Calu3 (cell line): ENCODE measurements at regions not wholly inside any gene's neighbourhood (a gene's known extent, or its start where the extent isn't known, plus 50 kb on each side); places are given as distances from the start of the nearest gene placed in this dataset.

Experiments
- BruUV-seq: library from RNA; stranded (reverse); fragments of 400-500 nt; replicated peaks from 2 replicates; lab custom pipeline; 2021; lab: Mats Ljungman, UMichigan
- CTCF ChIA-PET: fragments of 300-600 bp; sonication (Branson Sonifier 250); formaldehyde crosslinking; loops from one replicate; lab custom pipeline; 2022; ENCODE audit warnings: antibody characterized with exemption; lab: Charles Lee
- DNase-seq: peaks from one replicate; pipeline ENCODE4 v3.0.0; 2022
- H3K27ac Mint-ChIP-seq: one replicate; pipeline ENCODE4 v1.8.0; 2022; ENCODE audit warnings: mixed read lengths; ENCODE audit not compliant: unreplicated experiment
- H3K27me3 Mint-ChIP-seq: one replicate; pipeline ENCODE4 v1.8.0; 2022; ENCODE audit warnings: mixed read lengths; ENCODE audit not compliant: unreplicated experiment
- H3K36me3 Mint-ChIP-seq: one replicate; pipeline ENCODE4 v1.8.0; 2022; ENCODE audit warnings: mild to moderate bottlenecking, moderate library complexity, mixed read lengths; ENCODE audit not compliant: insufficient read depth, unreplicated experiment
- H3K4me1 Mint-ChIP-seq: one replicate; pipeline ENCODE4 v1.8.0; 2022; ENCODE audit warnings: mild to moderate bottlenecking, low read depth, mixed read lengths; ENCODE audit not compliant: unreplicated experiment
- H3K4me3 Mint-ChIP-seq: one replicate; pipeline ENCODE4 v1.8.0; 2022; ENCODE audit warnings: mild to moderate bottlenecking, low read depth, moderate library complexity, mixed read lengths; ENCODE audit not compliant: unreplicated experiment
- H3K9me3 Mint-ChIP-seq: one replicate; pipeline ENCODE4 v1.8.0; 2022; ENCODE audit warnings: low read depth, mixed read lengths; ENCODE audit not compliant: unreplicated experiment
- intact Hi-C: fragments of 100-400 bp; cut with micrococcal nuclease; formaldehyde crosslinking; loops from one replicate; pipeline ENCODE4 v1.10.0; 2022; ENCODE audit not compliant: unreplicated experiment
- TF ChIP-seq, protein P1 (sequence below): fragments of 200-600 bp; IDR thresholded peaks from one replicate; pipeline ENCODE4 v1.8.0; 2022; ENCODE audit warnings: antibody characterized with exemption; ENCODE audit not compliant: unreplicated experiment

DNA sequence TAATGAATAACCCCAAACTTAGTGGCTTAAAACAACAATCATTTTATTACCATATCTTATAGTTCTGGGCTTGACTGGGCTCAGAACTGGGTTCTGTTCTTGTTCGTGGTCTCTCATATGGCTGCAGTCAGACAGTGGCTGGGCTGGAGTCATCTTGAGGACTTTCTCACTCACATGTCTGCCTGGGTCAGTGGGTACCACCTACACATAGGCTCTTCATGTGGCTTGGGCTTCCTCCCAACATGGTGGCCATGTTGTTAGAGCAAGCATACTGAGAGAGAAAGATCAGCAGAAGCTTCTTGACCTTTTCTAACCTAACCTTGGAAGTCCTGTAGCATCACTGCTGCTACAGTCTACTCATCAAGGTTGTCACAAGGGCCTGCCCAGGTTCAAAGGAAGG, 158.6 kb upstream of the SDK2 start:
- Mint-ChIP-seq H3K4me3 (no peak overlapping the region), H3K27ac (no peak overlapping the region), H3K4me1 (peaks cover 10% of the 10 kb centered on the region), H3K9me3 (peaks cover 9% of the 10 kb centered on the region), H3K27me3 (peaks cover 48% of the 10 kb centered on the region), H3K36me3 (no peaks in the 10 kb centered on the region)
- DNase-seq, result no peak
- CTCF ChIA-PET, result no interaction called here
- TF ChIP-seq, protein P1, sequence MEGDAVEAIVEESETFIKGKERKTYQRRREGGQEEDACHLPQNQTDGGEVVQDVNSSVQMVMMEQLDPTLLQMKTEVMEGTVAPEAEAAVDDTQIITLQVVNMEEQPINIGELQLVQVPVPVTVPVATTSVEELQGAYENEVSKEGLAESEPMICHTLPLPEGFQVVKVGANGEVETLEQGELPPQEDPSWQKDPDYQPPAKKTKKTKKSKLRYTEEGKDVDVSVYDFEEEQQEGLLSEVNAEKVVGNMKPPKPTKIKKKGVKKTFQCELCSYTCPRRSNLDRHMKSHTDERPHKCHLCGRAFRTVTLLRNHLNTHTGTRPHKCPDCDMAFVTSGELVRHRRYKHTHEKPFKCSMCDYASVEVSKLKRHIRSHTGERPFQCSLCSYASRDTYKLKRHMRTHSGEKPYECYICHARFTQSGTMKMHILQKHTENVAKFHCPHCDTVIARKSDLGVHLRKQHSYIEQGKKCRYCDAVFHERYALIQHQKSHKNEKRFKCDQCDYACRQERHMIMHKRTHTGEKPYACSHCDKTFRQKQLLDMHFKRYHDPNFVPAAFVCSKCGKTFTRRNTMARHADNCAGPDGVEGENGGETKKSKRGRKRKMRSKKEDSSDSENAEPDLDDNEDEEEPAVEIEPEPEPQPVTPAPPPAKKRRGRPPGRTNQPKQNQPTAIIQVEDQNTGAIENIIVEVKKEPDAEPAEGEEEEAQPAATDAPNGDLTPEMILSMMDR, result no peak
- no TSS peak for BruUV-seq
- intact Hi-C loops, result no loop called here

DNA sequence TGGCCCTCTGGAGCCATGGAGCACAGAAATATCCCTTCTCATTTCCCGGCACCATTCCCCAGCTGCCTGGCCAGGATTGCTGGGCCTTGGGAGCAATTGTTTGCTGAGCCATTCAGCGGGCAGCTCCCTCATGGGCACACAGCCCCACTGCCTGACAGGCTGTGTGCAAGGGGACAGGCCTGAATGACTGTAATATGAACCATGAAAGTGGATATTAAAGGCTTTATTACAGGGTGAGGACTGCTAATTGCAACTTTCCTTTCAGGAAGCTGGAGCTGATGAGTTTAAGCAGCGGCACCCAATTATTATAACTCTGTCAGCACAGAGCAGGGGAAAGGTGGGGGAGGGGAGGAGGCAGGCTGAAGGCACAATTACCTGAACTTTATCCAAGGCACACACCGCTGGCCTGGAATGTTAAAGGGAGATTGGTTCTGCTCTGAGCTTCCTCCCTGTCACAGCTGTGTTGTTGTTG, 159.8 kb upstream of the SDK2 start:
- H3K27ac Mint-ChIP-seq, result no peak overlapping the region
- no peak for DNase-seq
- no peak overlapping the region for H3K4me3 Mint-ChIP-seq
- no TSS peak for BruUV-seq
- peaks cover 9% of the 10 kb centered on the region for H3K9me3 Mint-ChIP-seq
- H3K36me3 Mint-ChIP-seq, result no peaks in the 10 kb centered on the region
- peaks cover 57% of the 10 kb centered on the region for H3K27me3 Mint-ChIP-seq
- TF ChIP-seq, protein P1, result no peak
- CTCF ChIA-PET, result no interaction called here
- no peaks in the 10 kb centered on the region for H3K4me1 Mint-ChIP-seq
- intact Hi-C loops, result no loop called here

DNA sequence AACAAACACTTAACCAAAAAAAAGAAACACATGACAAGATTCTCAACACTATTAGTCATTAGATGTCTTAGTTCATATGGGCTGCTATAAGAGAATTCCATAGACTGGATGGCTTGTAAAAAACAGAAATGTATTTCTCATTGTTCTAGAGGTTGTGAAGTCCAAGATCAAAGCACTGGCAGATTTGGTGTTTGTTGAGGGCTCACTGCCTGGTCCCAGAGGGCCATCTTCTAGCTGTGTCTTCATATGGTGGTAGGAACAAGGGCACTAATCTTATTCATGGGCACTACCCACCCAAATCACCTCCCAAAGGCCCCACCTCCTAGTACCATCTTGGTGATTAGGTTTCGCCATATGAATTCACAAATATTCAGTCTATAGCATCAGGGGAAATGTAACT, 162.5 kb upstream of the SDK2 start:
- CTCF ChIA-PET, result no interaction called here
- Mint-ChIP-seq H3K27ac (no peak overlapping the region), H3K9me3 (peaks cover 9% of the 10 kb centered on the region), H3K4me1 (no peaks in the 10 kb centered on the region), H3K36me3 (no peaks in the 10 kb centered on the region), H3K27me3 (peaks cover 48% of the 10 kb centered on the region), H3K4me3 (no peak overlapping the region)
- no TSS peak for BruUV-seq
- DNase-seq, result no peak
- intact Hi-C loops, result no loop called here
- TF ChIP-seq, protein P1, result no peak

DNA sequence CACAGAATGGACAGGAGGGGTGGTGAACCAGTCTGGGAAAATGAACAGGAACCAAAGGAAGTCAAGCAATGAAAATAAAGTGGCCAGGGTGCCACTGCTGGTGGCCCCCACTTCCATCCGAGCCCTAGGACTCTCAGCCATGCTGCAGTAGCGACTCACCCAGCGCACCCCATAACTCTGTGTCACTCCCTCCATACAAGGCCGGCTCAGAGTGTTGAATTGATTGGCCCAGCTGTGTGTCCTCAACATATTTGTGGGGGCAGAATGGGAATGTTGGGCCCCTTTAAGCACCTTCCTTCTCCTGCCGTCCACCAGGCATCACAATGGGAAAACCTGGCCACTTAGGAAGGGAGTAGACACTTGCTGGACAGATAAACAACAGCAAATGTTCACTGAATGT, 169.0 kb upstream of the SDK2 start:
- no TSS peak for BruUV-seq

More for the DNA sequence above, 169.0 kb upstream of the SDK2 start:
- no peak overlapping the region for H3K4me3 Mint-ChIP-seq
- no peaks in the 10 kb centered on the region for H3K36me3 Mint-ChIP-seq
- H3K27me3 Mint-ChIP-seq, result peaks cover 37% of the 10 kb centered on the region
- no peak overlapping the region for H3K27ac Mint-ChIP-seq
- H3K4me1 Mint-ChIP-seq, result no peaks in the 10 kb centered on the region
- no peak for DNase-seq
- TF ChIP-seq, protein P1, result no peak
- intact Hi-C loops, result no loop called here
- no peaks in the 10 kb centered on the region for H3K9me3 Mint-ChIP-seq
- CTCF ChIA-PET, result no interaction called here
